ENCODE measurements at regions not wholly inside any gene's neighbourhood (a gene's known extent, or its start where the extent isn't known, plus 50 kb on each side); places are given as distances from the start of the nearest gene placed in this dataset.
"Not testable (repeated sequence)": the region's sequence is repeated elsewhere in the genome, so short reads cannot be mapped to it uniquely, and the experiment has no call there.

DNA sequence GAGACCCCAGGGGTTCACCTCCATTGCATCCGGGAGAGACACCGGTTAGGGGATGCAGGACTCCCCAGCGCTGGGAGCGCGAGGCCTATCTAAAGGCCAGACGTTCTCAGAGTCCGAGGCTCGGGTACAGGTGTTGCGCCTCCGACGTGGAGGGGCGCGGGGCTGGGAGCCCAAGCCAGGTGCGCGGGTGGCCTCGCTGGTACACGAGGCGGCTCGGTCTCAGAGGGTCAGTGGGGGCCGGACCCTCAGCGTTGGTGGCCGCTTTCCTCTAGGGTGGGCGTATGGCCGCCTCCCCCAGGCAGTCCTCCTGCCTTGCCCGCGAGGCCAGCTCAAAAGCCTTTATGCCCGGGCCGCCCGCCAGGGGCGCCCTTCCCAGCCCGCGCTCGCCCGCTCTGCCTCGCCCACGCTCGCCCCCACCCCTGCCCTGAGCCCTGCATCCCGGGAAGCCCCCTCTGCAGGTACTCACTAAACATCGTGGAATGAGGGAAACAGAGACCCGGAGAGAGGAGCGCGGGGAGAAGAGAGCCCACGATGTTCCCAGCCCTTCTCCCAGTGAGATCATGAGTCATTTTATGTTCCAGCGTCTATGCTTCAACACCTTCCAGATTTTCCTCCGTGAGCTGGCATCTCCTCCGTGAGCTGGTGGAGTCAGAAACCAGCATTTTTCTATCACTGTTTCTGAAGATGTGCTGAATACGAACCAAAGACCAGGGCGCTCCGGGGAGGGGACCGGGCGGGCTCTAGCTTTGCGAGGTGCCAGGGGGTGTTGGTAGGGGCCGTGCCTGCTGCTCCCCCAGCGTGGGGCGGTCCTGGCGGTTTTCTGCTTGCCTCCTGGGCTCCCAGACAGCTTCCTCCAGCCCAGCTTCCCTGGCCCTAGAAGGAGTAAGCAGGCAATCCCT, 73.8 kb downstream of the DIO3 start:
- DNase-seq (ENCODE audit: low spot score) = no peak

DNA sequence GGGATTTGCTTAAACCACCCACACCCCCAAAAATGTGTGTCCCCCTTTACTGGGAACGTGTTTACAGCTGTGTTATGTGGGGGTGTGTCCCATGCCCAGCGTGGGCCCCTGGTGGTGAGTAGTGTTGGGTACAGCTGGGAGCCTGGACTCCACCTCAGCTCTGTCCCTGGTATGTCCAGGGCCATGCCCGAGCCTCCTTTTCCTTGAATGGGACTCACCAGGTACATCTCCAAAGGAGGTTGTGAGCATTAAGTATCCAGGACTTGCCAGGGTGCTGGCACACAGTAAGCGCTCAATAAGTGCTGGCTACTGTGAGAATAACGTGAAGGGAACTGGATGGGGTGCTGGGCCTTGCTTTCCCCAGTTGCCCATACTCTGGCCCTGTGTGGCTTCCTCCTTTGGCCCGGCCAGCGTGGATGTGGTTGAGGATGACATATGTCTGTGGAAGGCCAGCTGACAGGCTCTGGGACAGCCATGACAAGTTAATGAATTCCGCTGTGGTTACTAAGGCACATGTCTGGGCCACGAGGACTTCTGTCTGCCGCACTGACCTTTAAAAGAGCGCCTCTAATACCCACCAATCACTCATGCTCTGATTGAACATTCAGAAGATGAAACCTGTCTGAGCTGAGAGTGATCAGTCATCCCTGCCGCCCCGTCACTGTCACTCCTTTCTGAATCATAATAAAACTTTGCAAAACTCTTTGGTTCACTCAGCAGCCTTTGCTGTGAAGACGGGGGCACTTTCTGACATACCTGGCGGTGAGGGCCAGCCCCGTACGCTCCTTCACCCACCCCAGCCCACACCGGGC, 74.7 kb downstream of the DIO3 start:
- no peak for DNase-seq (ENCODE audit: low spot score)

DNA sequence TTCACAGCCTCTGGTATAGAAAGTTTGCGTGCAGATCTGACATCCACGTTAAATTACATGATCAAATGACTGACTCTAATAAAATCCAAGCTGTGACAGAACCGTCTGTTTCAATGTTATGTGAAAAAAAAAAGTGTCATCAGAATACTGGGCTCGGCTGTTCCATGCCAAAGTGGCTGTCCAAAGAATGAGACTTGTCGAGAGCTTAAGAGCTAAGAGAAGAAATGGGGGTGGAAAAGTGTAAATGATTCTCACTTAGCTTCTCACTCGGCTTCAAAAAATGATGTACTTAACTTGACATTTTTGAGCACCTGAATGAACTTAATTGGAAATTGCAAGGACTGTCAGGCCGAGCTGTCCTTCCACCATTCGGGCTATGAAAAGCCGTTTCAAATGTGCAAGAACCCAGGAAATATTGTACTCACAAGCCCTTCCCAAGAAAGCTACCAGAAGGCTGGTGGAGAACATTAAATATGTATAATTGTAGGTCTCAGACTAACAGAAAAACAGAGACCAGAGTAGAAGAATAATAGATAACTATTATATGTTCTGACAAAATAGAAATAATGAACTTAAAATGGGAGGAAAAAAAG, 78.0 kb downstream of the DIO3 start:
- no peak for DNase-seq (ENCODE audit: low spot score)

DNA sequence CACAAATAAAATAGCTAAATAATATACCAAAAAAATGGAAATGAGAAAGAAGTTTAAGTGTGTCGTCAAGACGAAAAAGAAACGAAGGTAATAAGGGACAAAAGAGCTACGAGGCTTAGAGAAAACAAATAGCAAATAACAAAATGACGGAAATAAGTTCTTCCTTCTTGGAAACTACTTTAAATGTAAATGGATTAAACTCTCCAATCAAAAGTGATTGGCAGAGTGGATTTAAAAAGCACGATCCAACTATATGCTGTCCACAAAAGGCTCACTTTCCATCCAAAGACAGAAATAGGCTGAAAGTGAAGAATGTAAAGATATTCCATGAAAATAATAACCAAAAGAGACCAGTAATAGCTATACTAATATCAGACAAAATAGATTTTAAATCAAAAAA, 82.4 kb downstream of the DIO3 start:
- no peak for DNase-seq (ENCODE audit: low spot score)

DNA sequence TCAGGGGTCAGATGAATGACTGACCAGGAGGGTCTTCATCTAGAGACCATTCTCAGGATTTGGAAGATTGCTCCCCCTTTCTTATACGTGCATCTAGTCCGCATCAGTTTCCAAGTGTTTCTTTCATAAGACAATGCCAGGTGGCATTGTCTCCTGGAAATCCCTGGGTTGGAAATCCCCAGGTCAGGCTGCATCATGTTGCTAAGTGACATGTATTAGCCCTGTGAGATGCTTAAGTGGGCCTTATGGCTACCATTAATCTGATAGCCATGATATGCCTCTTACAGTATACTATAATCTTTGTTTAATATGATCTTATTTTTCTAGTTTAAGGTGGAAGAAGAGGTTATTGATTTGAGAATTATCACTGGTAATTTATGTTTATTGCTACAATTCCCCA, 92.8 kb downstream of the DIO3 start:
- no peak for DNase-seq (ENCODE audit: low spot score)

DNA sequence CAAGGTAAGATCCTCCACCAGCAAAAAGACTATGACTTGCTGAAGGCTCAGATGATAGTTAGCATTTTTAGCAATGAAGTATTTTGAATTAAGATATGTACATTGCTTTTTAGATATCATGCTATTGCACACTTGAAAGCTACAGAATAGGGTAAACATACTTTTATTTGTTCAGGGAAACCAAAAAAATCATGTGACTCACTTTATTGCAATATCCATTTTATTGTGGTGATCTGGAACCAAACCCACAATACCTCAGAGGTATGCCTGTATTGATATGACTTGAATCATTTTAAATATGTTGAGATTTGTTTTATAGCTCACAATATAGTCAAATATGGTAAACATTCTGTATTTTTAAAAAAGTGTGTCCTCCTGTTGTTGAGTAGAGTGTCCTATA, 96.1 kb downstream of the DIO3 start:
- no peak for DNase-seq (ENCODE audit: low spot score)

DNA sequence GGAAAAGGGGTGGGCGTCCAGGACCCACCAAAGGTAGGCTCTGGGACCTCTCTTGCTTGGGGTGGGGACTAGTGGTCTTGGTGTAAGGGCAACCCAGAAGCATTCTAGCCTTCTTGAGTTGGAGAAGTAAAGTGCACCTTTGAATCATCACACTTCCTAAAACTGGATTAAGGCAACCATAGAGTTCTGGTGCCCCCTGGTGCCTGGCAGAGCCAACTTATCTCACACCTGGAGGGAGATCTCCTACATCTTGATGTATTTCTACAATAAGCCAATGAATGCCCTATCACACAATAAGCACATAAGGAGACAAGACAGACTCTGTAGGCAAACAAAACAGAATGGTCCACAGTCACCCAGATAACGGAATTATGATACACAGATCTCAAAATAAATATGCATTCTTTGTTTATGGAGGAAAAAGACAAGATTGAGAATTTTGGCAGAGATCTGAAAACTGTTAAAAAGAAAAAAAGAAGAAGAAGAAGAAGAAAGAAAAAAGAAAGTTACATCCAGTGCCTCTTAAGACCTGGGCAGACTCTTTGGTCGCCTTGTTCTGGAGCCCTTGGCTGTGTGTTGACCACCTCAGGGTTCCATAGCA, 95.9 kb upstream of the PPP2R5C start:
- DNase-seq (ENCODE audit: low spot score) = peak; percentile 34

DNA sequence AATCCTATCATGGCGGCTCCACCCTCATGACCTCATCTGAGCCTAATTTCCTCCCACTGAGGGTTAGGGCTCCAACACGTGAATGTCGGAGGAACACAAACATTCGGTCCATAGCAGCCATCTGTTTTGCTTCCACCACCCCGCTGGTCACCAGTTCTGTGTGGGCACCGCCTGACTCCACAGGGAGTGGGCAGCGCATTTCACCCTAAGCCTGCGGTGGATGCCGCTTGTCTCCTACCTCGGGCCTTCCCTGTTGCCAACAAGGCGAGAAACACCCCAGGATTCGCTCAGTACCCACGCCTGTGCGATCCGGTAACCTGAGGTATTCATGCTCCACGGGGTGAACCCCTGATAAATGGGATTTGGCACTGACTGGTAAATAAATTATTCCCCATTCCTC, 95.2 kb upstream of the PPP2R5C start:
- no peak for DNase-seq (ENCODE audit: low spot score)

DNA sequence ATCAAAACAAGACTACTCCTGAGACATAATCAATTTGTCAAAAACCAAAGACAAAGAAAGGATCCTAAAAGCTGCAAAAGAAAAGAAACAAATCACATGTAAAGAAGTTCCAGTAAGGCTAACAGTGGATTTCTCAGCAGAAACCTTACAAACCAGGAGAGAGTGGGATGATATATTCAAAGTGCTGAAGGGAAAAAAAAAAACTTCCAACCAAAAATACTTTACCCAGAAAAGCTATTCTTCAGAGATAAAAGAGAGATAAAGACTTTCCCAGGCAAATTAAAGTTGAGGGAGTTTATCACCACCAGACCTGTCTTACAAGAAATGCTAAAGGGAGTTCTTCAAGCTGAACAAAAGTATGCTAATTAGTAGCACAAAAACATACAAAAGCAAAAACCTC, 91.9 kb upstream of the PPP2R5C start:
- DNase-seq (ENCODE audit: low spot score) = no peak

DNA sequence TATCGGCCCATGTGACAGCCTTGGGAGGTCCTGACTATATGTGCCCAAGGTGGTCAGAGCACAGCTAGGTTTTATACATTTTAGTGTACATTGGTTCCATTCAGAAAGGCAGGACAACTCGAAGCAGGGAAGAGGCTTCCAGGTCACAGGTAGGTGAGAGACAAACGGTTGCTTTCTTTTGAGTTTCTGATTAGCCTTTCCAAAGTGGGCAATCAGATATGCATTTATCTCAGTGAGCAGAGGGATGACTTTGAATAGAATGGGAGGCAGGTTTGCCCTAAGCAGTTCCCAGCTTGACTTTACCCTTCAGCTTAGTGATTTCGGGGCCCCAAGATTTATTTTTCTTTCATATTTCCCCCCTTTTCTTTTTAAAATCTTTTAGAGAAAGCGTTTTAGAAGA, 87.6 kb upstream of the PPP2R5C start:
- no peak for DNase-seq (ENCODE audit: low spot score)

DNA sequence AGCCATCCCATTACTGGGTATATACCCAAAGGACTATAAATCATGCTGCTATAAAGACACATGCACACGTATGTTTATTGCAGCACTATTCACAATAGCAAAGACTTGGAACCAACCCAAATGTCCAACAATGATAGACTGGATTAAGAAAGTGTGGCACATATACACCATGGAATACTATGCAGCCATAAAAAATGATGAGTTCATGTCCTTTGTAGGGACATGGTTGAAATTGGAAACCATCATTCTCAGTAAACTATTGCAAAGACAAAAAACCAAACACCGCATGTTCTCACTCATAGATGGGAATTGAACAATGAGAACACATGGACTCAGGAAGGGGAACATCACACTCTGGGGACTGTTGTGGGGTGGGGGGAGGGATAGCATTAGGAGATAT, 85.7 kb upstream of the PPP2R5C start:
- not testable (repeated sequence) for DNase-seq (ENCODE audit: low spot score)

DNA sequence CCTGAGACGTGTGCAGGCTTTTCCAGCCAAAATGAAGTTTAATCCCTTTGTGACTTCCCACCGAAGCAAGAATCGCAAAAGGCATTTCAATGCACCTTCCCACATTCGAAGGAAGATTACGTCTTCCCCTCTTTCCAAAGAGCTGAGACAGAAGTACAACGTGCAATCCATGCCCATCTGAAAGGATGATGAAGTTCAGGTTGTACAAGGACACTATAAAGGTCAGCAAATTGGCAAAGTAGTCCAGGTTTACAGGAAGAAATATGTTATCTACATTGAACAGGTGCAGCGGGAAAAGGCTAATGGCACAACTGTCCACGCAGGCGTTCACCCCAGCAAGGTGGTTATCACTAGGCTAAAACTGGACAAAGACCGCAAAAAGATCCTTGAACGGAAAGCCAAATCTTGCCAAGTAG, 83.6 kb upstream of the PPP2R5C start:
- not testable (repeated sequence) for DNase-seq (ENCODE audit: low spot score)

DNA sequence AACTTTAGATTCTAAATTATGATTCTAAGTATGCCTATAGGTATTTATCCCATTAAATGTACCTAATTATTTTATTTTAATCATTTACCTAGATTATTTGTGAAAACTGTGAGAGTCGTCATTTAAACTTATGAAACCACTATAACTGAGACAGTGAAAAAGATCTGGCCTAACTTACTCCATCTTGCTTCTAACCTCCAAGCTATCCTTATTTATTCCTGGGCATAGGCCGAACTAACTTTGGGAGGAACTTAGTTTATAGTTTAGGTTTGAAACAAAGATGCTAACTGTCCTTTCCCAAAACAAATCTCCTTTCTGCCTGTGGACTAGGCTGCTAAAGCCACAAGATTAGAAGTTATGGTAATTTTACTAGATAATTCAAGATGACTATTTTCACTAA, 79.7 kb upstream of the PPP2R5C start:
- no peak for DNase-seq (ENCODE audit: low spot score)

DNA sequence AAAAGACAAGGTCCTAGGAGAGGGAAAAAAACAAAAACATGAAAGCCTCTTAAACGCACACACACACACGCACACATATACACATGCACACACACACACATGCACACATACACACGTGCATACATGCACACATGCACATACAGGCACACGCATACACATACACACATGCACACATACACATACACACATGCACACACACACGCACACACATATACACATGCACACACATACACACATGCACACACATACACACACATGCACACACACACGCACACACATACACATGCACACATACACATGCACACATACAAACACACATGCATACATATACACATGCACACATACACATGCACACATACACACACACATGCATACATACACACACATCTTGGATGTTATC, 78.1 kb upstream of the PPP2R5C start:
- DNase-seq (ENCODE audit: low spot score) = no peak

DNA sequence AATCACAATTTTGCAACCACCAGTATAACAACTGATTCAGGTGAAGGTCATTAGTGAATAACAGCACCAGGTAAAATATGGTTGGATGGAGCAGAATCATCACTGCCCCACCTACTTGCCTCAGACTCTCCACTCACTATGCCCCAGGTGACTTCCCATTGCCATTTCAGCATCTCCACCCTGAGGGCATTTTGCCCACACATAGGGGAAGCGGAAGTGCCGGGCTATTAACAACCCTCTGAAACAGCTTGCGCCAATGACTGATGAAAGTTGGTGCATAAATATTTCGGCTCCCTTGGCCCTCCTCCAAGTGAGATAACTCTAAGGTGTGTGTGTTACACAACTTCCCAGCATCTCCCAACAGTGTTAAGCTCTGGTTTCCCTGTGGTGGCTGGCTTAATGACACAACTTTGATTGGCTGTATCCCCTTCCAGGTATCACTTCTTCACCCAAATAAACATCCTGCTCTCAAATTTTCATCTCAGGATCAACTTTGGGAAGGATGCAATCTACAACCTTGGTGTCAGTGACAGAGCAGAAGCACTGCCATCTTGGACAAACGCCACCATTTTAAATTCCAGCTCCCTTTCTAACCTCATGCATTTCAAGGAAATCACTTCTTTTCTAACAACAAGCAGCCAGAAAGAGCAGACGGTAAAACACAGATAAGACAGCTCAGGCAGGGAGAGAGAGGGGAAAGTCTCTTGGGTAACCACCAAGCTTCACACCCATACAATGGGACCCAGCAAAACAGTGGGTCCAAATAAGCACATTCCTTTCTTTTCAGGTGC, 73.6 kb upstream of the PPP2R5C start:
- DNase-seq (ENCODE audit: low spot score) = no peak

DNA sequence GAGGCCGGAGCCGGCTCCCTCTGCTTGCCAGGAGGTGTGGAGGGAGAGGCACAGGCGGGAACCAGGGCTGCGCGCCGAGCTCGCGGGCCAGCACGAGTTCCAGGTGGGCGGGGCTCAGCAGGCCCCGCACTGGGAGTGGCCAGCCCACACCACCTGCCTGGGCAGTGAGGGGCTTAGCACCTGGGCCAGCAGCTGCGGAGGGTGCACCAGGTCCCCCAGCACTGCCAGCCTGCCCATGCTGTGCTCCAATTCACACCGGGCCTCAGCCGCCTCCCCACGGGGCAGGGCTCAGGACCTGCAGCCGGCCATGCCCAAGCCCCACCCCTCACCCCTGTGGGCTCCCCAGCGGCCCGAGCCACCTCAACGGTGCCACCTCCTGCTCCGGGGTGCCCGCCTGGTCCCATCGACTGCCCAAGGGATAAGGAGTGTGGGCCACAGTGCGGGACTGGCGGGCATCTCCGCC, 72.4 kb upstream of the PPP2R5C start:
- DNase-seq (ENCODE audit: low spot score) = no peak

DNA sequence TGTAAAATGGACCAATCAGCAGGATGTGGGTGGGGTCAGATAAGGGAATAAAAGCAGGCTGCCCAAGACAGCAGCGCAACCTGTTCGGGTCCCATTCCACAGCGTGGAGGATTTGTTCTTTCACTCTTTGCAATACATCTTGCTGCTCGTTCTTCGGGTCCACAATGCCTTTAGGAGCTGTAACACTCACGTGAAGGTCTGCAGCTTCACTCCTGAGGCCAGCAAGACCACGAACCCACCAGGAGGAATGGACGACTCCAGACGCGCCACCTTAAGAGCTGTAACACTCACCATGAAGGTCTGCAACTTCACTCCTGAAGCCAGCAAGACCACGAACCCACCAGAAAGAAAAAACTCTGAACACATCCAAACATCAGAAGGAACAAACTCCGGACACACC, 71.5 kb upstream of the PPP2R5C start:
- DNase-seq (ENCODE audit: low spot score) = not testable (repeated sequence)

DNA sequence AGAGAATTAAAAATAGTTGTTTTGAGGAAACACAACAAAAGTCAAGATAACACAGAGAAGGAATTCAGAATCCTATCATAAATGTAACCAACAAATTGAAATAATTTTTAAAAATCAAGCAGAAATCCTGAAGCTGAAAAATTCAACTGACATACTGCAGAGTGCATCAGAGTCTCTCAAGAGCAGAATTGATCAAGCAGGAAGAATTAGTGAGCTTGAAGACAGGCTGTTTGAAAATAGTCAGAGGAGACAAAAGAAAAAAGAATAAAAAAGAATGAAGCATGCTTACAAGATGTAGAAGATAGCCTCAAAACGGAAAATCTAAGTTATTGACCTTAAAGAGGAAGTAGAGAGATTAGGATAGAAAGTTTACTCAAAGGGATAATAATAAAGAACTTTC, 65.8 kb upstream of the PPP2R5C start:
- no peak for DNase-seq (ENCODE audit: low spot score)

DNA sequence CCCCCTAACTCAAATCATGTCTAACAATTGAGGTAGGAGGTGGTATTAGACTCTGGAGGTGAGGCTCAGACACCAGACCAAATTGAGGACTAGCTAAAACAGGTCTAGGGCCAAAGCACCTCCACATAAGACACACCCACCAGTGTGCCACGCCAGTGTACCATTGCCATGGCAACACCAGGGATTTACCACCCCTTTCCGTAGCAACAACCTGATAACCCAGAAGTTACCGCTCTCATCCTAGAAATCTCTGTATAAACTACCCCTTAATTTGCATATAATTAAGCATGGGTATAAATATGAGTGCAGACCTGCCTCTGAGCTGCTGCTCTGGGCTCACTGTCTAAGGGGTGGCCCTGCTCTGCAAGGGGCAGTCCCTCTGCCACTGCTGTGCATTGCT, 57.4 kb upstream of the PPP2R5C start:
- no peak for DNase-seq (ENCODE audit: low spot score)

DNA sequence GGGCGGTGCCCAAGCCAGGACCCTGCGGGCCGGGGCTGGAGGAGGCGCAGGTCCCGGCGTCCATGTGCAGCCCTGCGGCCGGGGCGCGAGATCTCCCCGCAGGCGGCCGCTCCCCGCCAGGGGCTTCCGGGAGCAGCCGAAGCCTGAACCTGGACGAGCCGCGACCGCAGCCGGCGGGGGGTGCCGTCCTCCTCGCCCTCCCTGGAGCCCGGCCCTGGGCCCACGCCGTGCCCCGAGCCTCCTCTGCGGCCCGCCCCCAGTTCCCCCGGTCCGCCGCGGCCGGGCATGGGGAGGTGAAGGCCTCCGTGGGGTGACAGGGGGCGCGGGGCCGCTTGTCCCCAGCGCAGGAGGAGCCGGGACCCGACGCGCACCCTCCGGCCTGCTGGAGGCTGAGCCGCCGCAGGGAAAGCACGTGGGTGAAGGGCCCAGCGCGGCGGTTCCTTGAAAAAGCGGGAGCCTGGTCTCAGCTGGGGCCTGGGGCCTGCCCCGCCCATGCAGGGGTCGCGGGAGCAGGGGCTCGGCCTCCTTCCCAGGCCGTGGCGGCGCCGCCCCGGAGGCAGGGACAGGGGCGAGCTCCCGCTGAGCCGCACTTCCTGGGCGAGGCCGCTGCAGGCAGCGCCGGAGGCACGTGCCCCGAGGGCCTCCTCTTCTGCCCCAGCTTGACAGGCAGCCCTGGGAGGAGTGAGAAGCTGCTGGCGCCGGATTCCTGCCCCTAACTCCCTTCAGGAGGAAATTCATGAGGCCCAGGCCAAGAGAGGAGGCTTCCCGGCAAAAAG, 55.6 kb upstream of the PPP2R5C start:
- peak; percentile 42 for DNase-seq (ENCODE audit: low spot score)
